A549 (cell line): ENCODE measurements at regions not wholly inside any gene's neighbourhood (a gene's known extent, or its start where the extent isn't known, plus 50 kb on each side); places are given as distances from the start of the nearest gene placed in this dataset.

ENCODE experiments used
- ATAC-seq, 2 experiments: fragments of 200-7000 bp in 1 of 2; fragments of >200 bp in 1 of 2; cut with Nextera tagmentation in 1 of 2; cut with Tn5 transposase in 1 of 2; 3 replicates each; pipeline versions ENCODE4 v1.8.0 to v1.9.1; 2018 to 2020; ENCODE audit warnings: mild to moderate bottlenecking in 1 of 2, moderate library complexity in 1 of 2
- CTCF ChIA-PET: fragments of 300-600 bp; sonication (Branson Sonifier 250); formaldehyde crosslinking; extraction: SDS; loops from one replicate; lab custom pipeline; 2021; ENCODE audit warnings: antibody characterized with exemption, inconsistent platforms; lab: Yijun Ruan, JAX
- POLR2A ChIA-PET: fragments of 350-600 bp; formaldehyde crosslinking; extraction: SDS; loops from one replicate; lab custom pipeline; 2021; ENCODE audit warnings: antibody characterized with exemption, inconsistent platforms; lab: Yijun Ruan, JAX
- DNase-seq, 2 experiments: peaks; one replicate each; pipeline versions ENCODE4 v3.0.0 to v3.0.0-alpha.2; 2011 to 2016; ENCODE audit warnings: low read depth in 1 of 2, low spot score in 1 of 2
- FAIRE-seq: peaks from 2 replicates; lab custom pipeline; 2011; peaks lifted over from hg19 to GRCh38; lab: Jason Lieb, UNC
- H3K27ac ChIP-seq, 2 experiments: fragments of >200 bp; sonication (Bioruptor Twin); formaldehyde crosslinking; 3 replicates each; pipeline ENCODE4 v1.5.1; 2016 to 2017
- H3K4me1 ChIP-seq: fragments of >200 bp; sonication (Bioruptor Twin); formaldehyde crosslinking; 3 replicates; pipeline ENCODE4 v1.6.1; 2016
- H3K4me2 ChIP-seq: fragments of >200 bp; sonication (Bioruptor Twin); formaldehyde crosslinking; 3 replicates; pipeline ENCODE4 v1.6.1; 2016
- H3K4me3 ChIP-seq: fragments of >200 bp; sonication (Bioruptor Twin); formaldehyde crosslinking; 3 replicates; pipeline ENCODE4 v1.5.1; 2016
- H3K9me3 ChIP-seq: fragments of >200 bp; sonication (Bioruptor Twin); formaldehyde crosslinking; 3 replicates; pipeline ENCODE4 v1.6.1; 2016
- BCL3 ChIP-seq: fragments of >200 bp; sonication (Bioruptor Twin); formaldehyde crosslinking; IDR thresholded peaks from 3 replicates; pipeline ENCODE4 v1.6.1; 2016
- CBX2 ChIP-seq: fragments of 200-600 bp; sonication (generic); IDR thresholded peaks from 2 replicates; pipeline ENCODE4 v1.6.1; 2016; ENCODE audit warnings: low read depth, mild to moderate bottlenecking, borderline replicate concordance
- CHD4 ChIP-seq: fragments of 200-600 bp; sonication (generic); IDR thresholded peaks from 2 replicates; pipeline ENCODE4 v1.6.1; 2016; ENCODE audit warnings: antibody characterized with exemption, mild to moderate bottlenecking, borderline replicate concordance
- EP300 ChIP-seq, 2 experiments: fragments of >200 bp; sonication (Bioruptor Twin); formaldehyde crosslinking; IDR thresholded peaks; 2 replicates in 1 of 2; 3 replicates in 1 of 2; pipeline ENCODE4 v1.6.1; 2016 to 2017
- GATA3 ChIP-seq: IDR thresholded peaks from 2 replicates; pipeline ENCODE4 v1.6.1; 2012; ENCODE audit warnings: borderline replicate concordance
- HES2 ChIP-seq: fragments of >200 bp; sonication (Bioruptor Twin); formaldehyde crosslinking; IDR thresholded peaks from 2 replicates; pipeline ENCODE4 v1.6.1; 2016
- NPAS2 ChIP-seq: fragments of 250-450 bp; sonication (Bioruptor Pico); IDR thresholded peaks from 2 replicates; pipeline ENCODE4 v1.8.0; 2022; ENCODE audit warnings: mild to moderate bottlenecking, moderate library complexity, borderline replicate concordance
- PBX3 ChIP-seq: IDR thresholded peaks from 2 replicates; pipeline ENCODE4 v1.6.1; 2012
- PHF8 ChIP-seq: fragments of 200-600 bp; sonication (generic); IDR thresholded peaks from 2 replicates; pipeline ENCODE4 v1.6.1; 2016; ENCODE audit warnings: low read depth, mild to moderate bottlenecking, antibody characterized with exemption, moderate library complexity, borderline replicate concordance
- RAD21 ChIP-seq, 2 experiments: fragments of >200 bp in 1 of 2; sonication (Bioruptor Twin) in 1 of 2; formaldehyde crosslinking in 1 of 2; IDR thresholded peaks in 1 of 2; conservative IDR thresholded peaks in 1 of 2; 2 replicates in 1 of 2; 3 replicates in 1 of 2; pipeline ENCODE4 v1.6.1; 2012 to 2018; ENCODE audit warnings: inconsistent platforms in 1 of 2
- RCOR1 ChIP-seq: fragments of 150-350 bp; IDR thresholded peaks from 2 replicates; pipeline ENCODE4 v1.6.1; 2014; ENCODE audit warnings: antibody characterized with exemption, low read length, low read depth
- REST ChIP-seq: fragments of 200-600 bp; sonication (generic); IDR thresholded peaks from 2 replicates; pipeline ENCODE4 v1.6.1; 2016; ENCODE audit warnings: antibody characterized with exemption, mild to moderate bottlenecking, moderate library complexity
- RFX5 ChIP-seq: fragments of 450-650 bp; IDR thresholded peaks from 2 replicates; pipeline ENCODE4 v1.7.1; 2014; ENCODE audit warnings: antibody characterized with exemption, mild to moderate bottlenecking, moderate library complexity
- ZC3H11A ChIP-seq: fragments of 450-650 bp; IDR thresholded peaks from 2 replicates; pipeline ENCODE4 v1.6.1; 2014; ENCODE audit warnings: antibody characterized with exemption, mild to moderate bottlenecking
- WGBS: methylation state at CpG from one replicate; pipeline ENCODE4 v1.1.6; 2017; ENCODE audit errors: missing lambda C conversion rate; 5-methylcytosine and 5-hydroxymethylcytosine counted together
- TF ChIP-seq, protein P1 (sequence below): fragments of 150-350 bp; IDR thresholded peaks from 2 replicates; pipeline ENCODE4 v1.6.1; 2014; ENCODE audit warnings: low read depth, mild to moderate bottlenecking, low read length
- TF ChIP-seq, protein P2 (sequence below): IDR thresholded peaks from 2 replicates; pipeline ENCODE4 v1.6.1; 2012; ENCODE audit warnings: low read depth, borderline replicate concordance

DNA sequence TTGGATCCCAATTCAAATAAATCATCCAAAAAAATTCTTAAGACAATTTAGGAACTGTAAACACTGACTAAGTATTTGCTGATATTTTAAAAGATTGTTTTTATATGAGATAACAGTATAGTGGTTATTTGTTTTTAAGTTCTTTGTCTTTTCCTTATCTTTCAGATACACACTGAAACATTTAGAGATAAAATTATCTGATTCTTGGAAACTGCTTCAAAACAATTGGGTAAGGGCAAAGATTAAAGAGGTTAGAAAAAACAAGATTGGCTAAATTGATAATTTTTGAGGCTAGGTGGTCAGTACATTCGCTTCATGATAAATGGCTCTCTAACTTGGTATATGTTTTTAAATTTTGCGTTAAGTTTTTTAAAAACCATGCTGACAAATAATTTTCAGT is 117.3 kb downstream of the PSMG1 start:
- no peak overlapping the region for H3K4me3 ChIP-seq
- no peak overlapping the region for H3K4me2 ChIP-seq
- POLR2A ChIA-PET, result no interaction called here
- no peaks in the 10 kb centered on the region for H3K4me1 ChIP-seq
- peaks cover 4% of the 10 kb centered on the region; the same call in 1 of the 3 replicates for H3K9me3 ChIP-seq
- WGBS, result 80% methylated on average over 2 of the region's 2 CpGs
- FAIRE-seq, result no peak
- DNase-seq, result no peak
- no peak overlapping the region for H3K27ac ChIP-seq
- TF ChIP-seq PBX3 (no peak), RFX5 (no peak), HES2 (no peak), NPAS2 (CRISPR knock-in tag) (no peak)
- TF ChIP-seq, protein P1, sequence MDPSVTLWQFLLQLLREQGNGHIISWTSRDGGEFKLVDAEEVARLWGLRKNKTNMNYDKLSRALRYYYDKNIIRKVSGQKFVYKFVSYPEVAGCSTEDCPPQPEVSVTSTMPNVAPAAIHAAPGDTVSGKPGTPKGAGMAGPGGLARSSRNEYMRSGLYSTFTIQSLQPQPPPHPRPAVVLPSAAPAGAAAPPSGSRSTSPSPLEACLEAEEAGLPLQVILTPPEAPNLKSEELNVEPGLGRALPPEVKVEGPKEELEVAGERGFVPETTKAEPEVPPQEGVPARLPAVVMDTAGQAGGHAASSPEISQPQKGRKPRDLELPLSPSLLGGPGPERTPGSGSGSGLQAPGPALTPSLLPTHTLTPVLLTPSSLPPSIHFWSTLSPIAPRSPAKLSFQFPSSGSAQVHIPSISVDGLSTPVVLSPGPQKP, result no peak
- TF ChIP-seq, protein P2, sequence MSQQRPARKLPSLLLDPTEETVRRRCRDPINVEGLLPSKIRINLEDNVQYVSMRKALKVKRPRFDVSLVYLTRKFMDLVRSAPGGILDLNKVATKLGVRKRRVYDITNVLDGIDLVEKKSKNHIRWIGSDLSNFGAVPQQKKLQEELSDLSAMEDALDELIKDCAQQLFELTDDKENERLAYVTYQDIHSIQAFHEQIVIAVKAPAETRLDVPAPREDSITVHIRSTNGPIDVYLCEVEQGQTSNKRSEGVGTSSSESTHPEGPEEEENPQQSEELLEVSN, result no peak
- CTCF ChIA-PET, result interaction anchor here (0.8 to 0.9 kb wide), 2 partner anchors 77 to 124 kb away, joined by 3 to 5 read pairs; no protein-coding TSS in a partner anchor
- ATAC-seq, result no peak

GRCh38 chr21:39064325-39065012 is 118.8 kb downstream of the PSMG1 start:
- Histone ChIP-seq H3K4me3 (no peak overlapping the region), H3K4me2 (no peak overlapping the region)
- TF ChIP-seq CHD4, result no peak
- no peak for TF ChIP-seq GATA3
- no peak for TF ChIP-seq RFX5
- no peak for TF ChIP-seq RCOR1
- no peak for TF ChIP-seq CBX2
- TF ChIP-seq REST, result no peak
- no peak for TF ChIP-seq ZC3H11A
- no peak for TF ChIP-seq PHF8
- no peak for TF ChIP-seq RAD21 (conservative IDR thresholded peaks at IDR 0.05 in 1 of 2, IDR thresholded peaks at IDR 0.05 in 1 of 2)
- no peak for TF ChIP-seq EP300 (IDR thresholded peaks at IDR 0.05)
- no peak for TF ChIP-seq PBX3
- TF ChIP-seq BCL3, result no peak
- TF ChIP-seq, all 56 proteins: peak for 0
- no peak overlapping the region for H3K27ac ChIP-seq
- ATAC-seq (no peak), DNase-seq (no peak), FAIRE-seq (no peak)
- ChIA-PET CTCF (no interaction called here), POLR2A (no interaction called here)
- H3K4me1 ChIP-seq, result no peaks in the 10 kb centered on the region
- H3K9me3 ChIP-seq, result peaks cover 4% of the 10 kb centered on the region; the same call in 1 of the 3 replicates
- 47% methylated on average over 5 of the region's 5 CpGs for WGBS
